ENCODE measurements at regions not wholly inside any gene's neighbourhood (a gene's known extent, or its start where the extent isn't known, plus 50 kb on each side); places are given as distances from the start of the nearest gene placed in this dataset.

GRCh38 chr9:81462801-81463200 lies 226.5 kb downstream of the TLE1 start:
- H3K4me3 ChIP-seq (ENCODE audit: low read depth, low read length), result no peak overlapping the region
- no peak for DNase-seq (ENCODE audit: low read depth)
- H3K27me3 ChIP-seq (ENCODE audit: control insufficient read depth, insufficient read depth, low read length), result no peaks in the 10 kb centered on the region
- TF ChIP-seq, protein P1, sequence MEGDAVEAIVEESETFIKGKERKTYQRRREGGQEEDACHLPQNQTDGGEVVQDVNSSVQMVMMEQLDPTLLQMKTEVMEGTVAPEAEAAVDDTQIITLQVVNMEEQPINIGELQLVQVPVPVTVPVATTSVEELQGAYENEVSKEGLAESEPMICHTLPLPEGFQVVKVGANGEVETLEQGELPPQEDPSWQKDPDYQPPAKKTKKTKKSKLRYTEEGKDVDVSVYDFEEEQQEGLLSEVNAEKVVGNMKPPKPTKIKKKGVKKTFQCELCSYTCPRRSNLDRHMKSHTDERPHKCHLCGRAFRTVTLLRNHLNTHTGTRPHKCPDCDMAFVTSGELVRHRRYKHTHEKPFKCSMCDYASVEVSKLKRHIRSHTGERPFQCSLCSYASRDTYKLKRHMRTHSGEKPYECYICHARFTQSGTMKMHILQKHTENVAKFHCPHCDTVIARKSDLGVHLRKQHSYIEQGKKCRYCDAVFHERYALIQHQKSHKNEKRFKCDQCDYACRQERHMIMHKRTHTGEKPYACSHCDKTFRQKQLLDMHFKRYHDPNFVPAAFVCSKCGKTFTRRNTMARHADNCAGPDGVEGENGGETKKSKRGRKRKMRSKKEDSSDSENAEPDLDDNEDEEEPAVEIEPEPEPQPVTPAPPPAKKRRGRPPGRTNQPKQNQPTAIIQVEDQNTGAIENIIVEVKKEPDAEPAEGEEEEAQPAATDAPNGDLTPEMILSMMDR (IDR thresholded peaks at IDR 0.05; ENCODE audit: insufficient read depth, low read length, poor library complexity, severe bottlenecking), result no peak
- no peaks in the 10 kb centered on the region for H3K36me3 ChIP-seq (ENCODE audit: control insufficient read depth, insufficient read depth, low read length)

DNA sequence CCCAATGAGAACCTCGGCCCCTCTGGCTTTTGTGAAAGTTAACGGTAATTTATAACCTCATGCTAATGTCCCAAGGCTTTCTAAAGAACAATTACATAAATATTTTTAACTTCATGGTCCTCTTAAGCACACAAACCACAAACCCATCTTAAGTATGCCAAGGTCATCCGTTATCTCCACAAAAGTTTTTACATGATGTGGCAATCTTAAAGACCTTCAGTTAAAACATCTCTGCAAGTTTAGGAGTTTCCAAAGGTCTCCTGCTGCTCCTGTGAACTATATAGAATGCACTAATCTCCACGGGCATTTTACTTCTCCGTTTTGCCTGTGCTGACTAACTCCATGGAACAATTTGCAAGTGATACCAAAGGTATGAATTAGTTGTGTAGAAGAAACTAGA lies 228.2 kb downstream of the TLE1 start:
- DNase-seq (ENCODE audit: low read depth), result no peak
- TF ChIP-seq, protein P1 (IDR thresholded peaks at IDR 0.05; ENCODE audit: insufficient read depth, low read length, poor library complexity, severe bottlenecking), result no peak
- H3K4me3 ChIP-seq (ENCODE audit: low read depth, low read length), result no peak overlapping the region

DNA sequence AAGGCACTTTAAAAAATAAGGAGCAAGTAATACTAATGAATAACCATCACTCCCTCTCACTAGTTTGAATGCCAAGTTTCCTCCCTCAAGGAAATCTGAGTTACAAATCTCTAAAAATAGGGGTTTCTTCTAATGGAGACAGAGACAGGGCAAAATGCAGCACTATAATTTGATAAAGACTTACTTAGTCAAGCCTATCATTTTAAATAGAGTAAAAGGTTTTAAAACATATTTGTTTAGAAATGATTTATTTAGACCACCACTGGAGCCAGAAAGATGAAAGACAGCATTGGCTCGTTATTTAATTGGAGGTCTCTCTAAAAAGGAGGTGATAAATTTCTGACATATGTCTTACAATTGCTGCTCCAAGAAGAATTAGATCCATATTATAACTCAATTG lies 228.7 kb downstream of the TLE1 start:
- Histone ChIP-seq H3K27me3 (ENCODE audit: control insufficient read depth, insufficient read depth, low read length) (no peaks in the 10 kb centered on the region), H3K4me3 (ENCODE audit: low read depth, low read length) (no peak overlapping the region), H3K36me3 (ENCODE audit: control insufficient read depth, insufficient read depth, low read length) (no peaks in the 10 kb centered on the region)
- TF ChIP-seq, protein P1 (IDR thresholded peaks at IDR 0.05; ENCODE audit: insufficient read depth, low read length, poor library complexity, severe bottlenecking), result no peak
- DNase-seq (ENCODE audit: low read depth), result no peak

More for the DNA sequence above, 228.2 kb downstream of the TLE1 start:
- H3K27me3 ChIP-seq (ENCODE audit: control insufficient read depth, insufficient read depth, low read length), result no peaks in the 10 kb centered on the region
- H3K36me3 ChIP-seq (ENCODE audit: control insufficient read depth, insufficient read depth, low read length), result no peaks in the 10 kb centered on the region

DNA sequence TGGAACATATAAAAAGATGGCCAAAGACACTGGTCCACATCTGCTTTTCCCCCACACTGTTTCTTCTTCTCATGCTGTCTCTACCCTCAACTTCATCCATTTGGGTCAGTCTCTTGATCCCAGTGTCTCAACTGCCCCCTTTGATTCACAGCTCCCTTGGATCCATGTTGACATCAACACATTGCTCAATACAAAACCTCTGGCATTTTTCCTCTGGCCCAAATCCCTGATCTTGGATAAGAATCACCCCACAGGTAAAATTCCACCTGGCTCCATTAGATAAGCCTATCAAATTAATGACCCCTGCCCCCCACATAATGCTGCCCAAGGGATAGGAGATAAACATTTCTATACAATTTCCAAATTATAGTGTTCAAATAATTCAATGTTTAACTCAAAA lies 229.8 kb downstream of the TLE1 start:
- Histone ChIP-seq H3K36me3 (ENCODE audit: control insufficient read depth, insufficient read depth, low read length) (no peaks in the 10 kb centered on the region), H3K27me3 (ENCODE audit: control insufficient read depth, insufficient read depth, low read length) (no peaks in the 10 kb centered on the region), H3K4me3 (ENCODE audit: low read depth, low read length) (no peak overlapping the region)
- DNase-seq (ENCODE audit: low read depth), result no peak
- TF ChIP-seq, protein P1 (IDR thresholded peaks at IDR 0.05; ENCODE audit: insufficient read depth, low read length, poor library complexity, severe bottlenecking), result no peak

GRCh38 chr9:81456431-81457006 lies 232.8 kb downstream of the TLE1 start:
- Histone ChIP-seq H3K27me3 (ENCODE audit: control insufficient read depth, insufficient read depth, low read length) (no peaks in the 10 kb centered on the region), H3K36me3 (ENCODE audit: control insufficient read depth, insufficient read depth, low read length) (no peaks in the 10 kb centered on the region), H3K4me3 (ENCODE audit: low read depth, low read length) (no peak overlapping the region)
- TF ChIP-seq, protein P1 (IDR thresholded peaks at IDR 0.05; ENCODE audit: insufficient read depth, low read length, poor library complexity, severe bottlenecking), result no peak
- no peak for DNase-seq (ENCODE audit: low read depth)

Data from kidney epithelial cell (primary cell).